ENCODE measurements at regions not wholly inside any gene's neighbourhood (a gene's known extent, or its start where the extent isn't known, plus 50 kb on each side); places are given as distances from the start of the nearest gene placed in this dataset.

GRCh38 chr3:30972449-30972848, 78.0 kb upstream of the GADL1 start:
- no peak overlapping the region for H3K27ac ChIP-seq
- H3K4me1 ChIP-seq: no peaks in the 10 kb centered on the region
- no peak for FAIRE-seq
- DNase-seq (ENCODE audit: low read depth in 1 of 2, low spot score in 1 of 2): no peak
- 95% methylated on average over 1 of the region's 1 CpG for WGBS (ENCODE audit: missing lambda C conversion rate)
- no peak for TF ChIP-seq ZC3H11A (IDR thresholded peaks at IDR 0.05)
- no peak for TF ChIP-seq KDM1A (IDR thresholded peaks at IDR 0.05; ENCODE audit: low read depth)
- no peak for TF ChIP-seq HDAC2 (IDR thresholded peaks at IDR 0.05)
- no peak for TF ChIP-seq CBX8 (IDR thresholded peaks at IDR 0.05)
- no peak for TF ChIP-seq MAFK (IDR thresholded peaks at IDR 0.05; ENCODE audit: partially characterized antibody)
- no peak for TF ChIP-seq EHF (CRISPR knock-in tag; IDR thresholded peaks at IDR 0.05)
- no peak for TF ChIP-seq E2F6 (IDR thresholded peaks at IDR 0.05; ENCODE audit: borderline replicate concordance, low read depth)
- no peak for TF ChIP-seq ELK1 (IDR thresholded peaks at IDR 0.05; ENCODE audit: low read depth, low read length)
- no peak overlapping the region for H3K4me2 ChIP-seq
- ATAC-seq: no peak
- CTCF ChIA-PET: interaction anchor here (1.3 to 1.4 kb wide), 2 partner anchors 7 to 18 kb away, joined by 3 read pairs; no protein-coding TSS in a partner anchor
- no peaks in the 10 kb centered on the region for H3K9me3 ChIP-seq
- no peak overlapping the region for H3K4me3 ChIP-seq
- POLR2A ChIA-PET: no interaction called here

- Histone ChIP-seq H3K9me3 (no peaks in the 10 kb centered on the region), H3K4me2 (no peak overlapping the region), H3K27ac (no peak overlapping the region), H3K4me1 (no peaks in the 10 kb centered on the region), H3K4me3 (no peak overlapping the region)
- TF ChIP-seq GATA3 (IDR thresholded peaks at IDR 0.05; ENCODE audit: borderline replicate concordance) (no peak), TFCP2L1 (CRISPR knock-in tag; IDR thresholded peaks at IDR 0.05) (no peak), REST (IDR thresholded peaks at IDR 0.05) (no peak), NR3C1 (IDR thresholded peaks at IDR 0.05) (no peak)
- POLR2A ChIA-PET: no interaction called here
- whole genome bisulfite sequencing (ENCODE audit: missing lambda C conversion rate): 31% methylated on average over 2 of the region's 2 CpGs
- CTCF ChIA-PET: no interaction called here
- no peak for DNase-seq (ENCODE audit: low read depth in 1 of 2, low spot score in 1 of 2)
- no peak for ATAC-seq
- no peak for FAIRE-seq
Observed at GRCh38 chr3:30974071-30974470, 79.6 kb upstream of the GADL1 start.

- POLR2A ChIA-PET: no interaction called here
- Histone ChIP-seq H3K4me3 (no peak overlapping the region), H3K4me1 (no peaks in the 10 kb centered on the region), H3K9me3 (no peaks in the 10 kb centered on the region), H3K4me2 (no peak overlapping the region), H3K27ac (no peak overlapping the region)
- CTCF ChIA-PET: no interaction called here
- 38% methylated on average over 1 of the region's 1 CpG for WGBS (ENCODE audit: missing lambda C conversion rate)
- ATAC-seq: no peak
- no peak for FAIRE-seq
- no peak for DNase-seq (ENCODE audit: low read depth in 1 of 2, low spot score in 1 of 2)
- TF ChIP-seq RAD21 (conservative IDR thresholded peaks at IDR 0.05 in 1 of 2, IDR thresholded peaks at IDR 0.05 in 1 of 2) (no peak), HMGXB4 (CRISPR knock-in tag; IDR thresholded peaks at IDR 0.05; ENCODE audit: borderline replicate concordance) (no peak), NFE2L2 (conservative IDR thresholded peaks at IDR 0.05; ENCODE audit: low read length) (no peak), GATA3 (IDR thresholded peaks at IDR 0.05; ENCODE audit: borderline replicate concordance) (no peak), ELK1 (IDR thresholded peaks at IDR 0.05; ENCODE audit: low read depth, low read length) (no peak), ZFP36 (IDR thresholded peaks at IDR 0.05; ENCODE audit: borderline replicate concordance, partially characterized antibody) (no peak), REST (IDR thresholded peaks at IDR 0.05) (no peak), BCL3 (IDR thresholded peaks at IDR 0.05) (no peak), MAZ (IDR thresholded peaks at IDR 0.05; ENCODE audit: borderline replicate concordance, low read depth, low read length) (no peak)
Observed at GRCh38 chr3:30977592-30977991, 83.1 kb upstream of the GADL1 start.

Measured in A549 (cell line).